OCI-LY1 (cell line): ENCODE measurements at regions not wholly inside any gene's neighbourhood (a gene's known extent, or its start where the extent isn't known, plus 50 kb on each side); places are given as distances from the start of the nearest gene placed in this dataset.

ENCODE experiments used
- H2AFZ ChIP-seq: fragments of 200-600 bp; sonication (generic), shearing (Covaris generic); 2 replicates; pipeline ENCODE4 v1.6.0; 2014; ENCODE audit warnings: antibody characterized with exemption, mild to moderate bottlenecking, low read length
- H3F3A ChIP-seq: fragments of 200-600 bp; sonication (generic), shearing (Covaris generic); 2 replicates; pipeline ENCODE4 v1.6.0; 2014; ENCODE audit warnings: mild to moderate bottlenecking, antibody characterized with exemption, low read length, moderate library complexity; ENCODE audit not compliant: insufficient read depth
- H3K27ac ChIP-seq: fragments of 200-600 bp; sonication (generic); 2 replicates; pipeline ENCODE4 v1.5.1; 2014; ENCODE audit warnings: low read length, mixed run types, mild to moderate bottlenecking, low read depth; ENCODE audit not compliant: poor library complexity, severe bottlenecking
- H3K27me3 ChIP-seq: fragments of 200-600 bp; sonication (generic); 2 replicates; pipeline ENCODE4 v1.6.0; 2014; ENCODE audit warnings: antibody characterized with exemption, mild to moderate bottlenecking, low read length, moderate library complexity; ENCODE audit not compliant: insufficient read depth
- H3K36me3 ChIP-seq: fragments of 200-600 bp; sonication (generic); 2 replicates; pipeline ENCODE4 v1.6.1; 2014; ENCODE audit warnings: mild to moderate bottlenecking, antibody characterized with exemption, low read length, moderate library complexity, mixed read lengths; ENCODE audit not compliant: insufficient read depth
- H3K4me1 ChIP-seq: fragments of 200-600 bp; sonication (generic); 2 replicates; pipeline ENCODE4 v1.5.1; 2014; ENCODE audit warnings: mild to moderate bottlenecking, low read length, moderate library complexity; ENCODE audit not compliant: insufficient read depth, severe bottlenecking
- H3K4me2 ChIP-seq: fragments of 200-600 bp; sonication (generic), shearing (Covaris generic); 2 replicates; pipeline ENCODE4 v1.6.1; 2014; ENCODE audit warnings: low read length
- H3K4me3 ChIP-seq: fragments of 200-600 bp; sonication (generic); 2 replicates; pipeline ENCODE4 v1.5.1; 2014; ENCODE audit warnings: low read length, low read depth, mild to moderate bottlenecking, mixed read lengths; ENCODE audit not compliant: poor library complexity, severe bottlenecking
- H3K79me2 ChIP-seq: fragments of 200-600 bp; shearing (Covaris generic); 2 replicates; pipeline ENCODE4 v1.6.1; 2016; ENCODE audit warnings: mixed run types, low read length, mixed read lengths; ENCODE audit not compliant: insufficient read depth
- H3K9ac ChIP-seq: fragments of 200-600 bp; sonication (generic), shearing (Covaris generic); 2 replicates; pipeline ENCODE4 v1.6.1; 2014; ENCODE audit warnings: mild to moderate bottlenecking, low read length, mixed read lengths
- H3K9me2 ChIP-seq: fragments of 200-600 bp; sonication (generic), shearing (Covaris generic); 2 replicates; pipeline ENCODE4 v1.6.1; 2014; ENCODE audit warnings: low read depth, mild to moderate bottlenecking, low read length, mixed read lengths
- H3K9me3 ChIP-seq: fragments of 200-600 bp; shearing (Covaris generic); 2 replicates; pipeline ENCODE4 v1.6.1; 2014; ENCODE audit warnings: low read length, mixed read lengths
- H4K20me1 ChIP-seq: fragments of 200-600 bp; sonication (generic), shearing (Covaris generic); 2 replicates; pipeline ENCODE4 v1.6.0; 2016; ENCODE audit warnings: mild to moderate bottlenecking, low read length; ENCODE audit not compliant: insufficient read depth
- CTCF ChIP-seq: fragments of 200-600 bp; sonication (generic), shearing (Covaris generic); IDR thresholded peaks from 2 replicates; pipeline ENCODE4 v1.5.1; 2017; ENCODE audit warnings: mild to moderate bottlenecking, antibody characterized with exemption, low read length, moderate library complexity, mixed read lengths
- EZH2 ChIP-seq: fragments of 200-600 bp; sonication (generic), shearing (Covaris generic); IDR thresholded peaks from 2 replicates; pipeline ENCODE4 v1.8.0; 2017; ENCODE audit warnings: borderline replicate concordance, mixed run types, mild to moderate bottlenecking, antibody characterized with exemption, low read length, moderate library complexity, mixed read lengths

GRCh38 chr1:37387854-37388253 lies 86.5 kb upstream of the ZC3H12A start:
- Histone ChIP-seq H3K9me2 (no peaks in the 10 kb centered on the region), H3K27ac (no peak overlapping the region), H3K4me1 (no peaks in the 10 kb centered on the region), H4K20me1 (no peaks in the 10 kb centered on the region), H3K9me3 (no peaks in the 10 kb centered on the region), H3K9ac (no peak overlapping the region), H3K36me3 (no peaks in the 10 kb centered on the region), H3K79me2 (no peaks in the 10 kb centered on the region), H3K4me3 (no peak overlapping the region), H3K27me3 (0 out of 2 replicates have a peak, but pooled peaks cover 2% of the 10 kb centered on the region), H3K4me2 (no peak overlapping the region), H3F3A (no peaks in the 10 kb centered on the region), H2AFZ (no peak overlapping the region)
- TF ChIP-seq CTCF (no peak), EZH2 (no peak)

GRCh38 chr1:37389327-37389726 lies 85.1 kb upstream of the ZC3H12A start:
- no peak overlapping the region for H3K27ac ChIP-seq
- H3K4me2 ChIP-seq = no peak overlapping the region
- H3K9me2 ChIP-seq = no peaks in the 10 kb centered on the region
- 0 out of 2 replicates have a peak, but pooled peaks cover 2% of the 10 kb centered on the region for H3K27me3 ChIP-seq
- H3K79me2 ChIP-seq = no peaks in the 10 kb centered on the region
- no peaks in the 10 kb centered on the region for H3K9me3 ChIP-seq
- H3K4me1 ChIP-seq = no peaks in the 10 kb centered on the region
- no peaks in the 10 kb centered on the region for H4K20me1 ChIP-seq
- no peaks in the 10 kb centered on the region for H3K36me3 ChIP-seq
- H3K9ac ChIP-seq = no peak overlapping the region
- no peak overlapping the region for H2AFZ ChIP-seq
- TF ChIP-seq EZH2 = no peak
- TF ChIP-seq CTCF = no peak
- no peak overlapping the region for H3K4me3 ChIP-seq
- no peaks in the 10 kb centered on the region for H3F3A ChIP-seq

GRCh38 chr1:37391211-37392011 lies 83.0 kb upstream of the ZC3H12A start:
- Histone ChIP-seq H3K9ac (no peak overlapping the region), H3K4me3 (no peak overlapping the region), H3K4me1 (no peaks in the 10 kb centered on the region), H3K9me2 (no peaks in the 10 kb centered on the region), H3K4me2 (no peak overlapping the region), H3K27me3 (0 out of 2 replicates have a peak, but pooled peaks cover 5% of the 10 kb centered on the region), H3K36me3 (no peaks in the 10 kb centered on the region), H2AFZ (no peak overlapping the region), H3K27ac (no peak overlapping the region), H3K9me3 (no peaks in the 10 kb centered on the region), H3K79me2 (no peaks in the 10 kb centered on the region), H4K20me1 (no peaks in the 10 kb centered on the region), H3F3A (no peaks in the 10 kb centered on the region)
- no peak for TF ChIP-seq CTCF
